ENCODE measurements at regions not wholly inside any gene's neighbourhood (a gene's known extent, or its start where the extent isn't known, plus 50 kb on each side); places are given as distances from the start of the nearest gene placed in this dataset.

DNA sequence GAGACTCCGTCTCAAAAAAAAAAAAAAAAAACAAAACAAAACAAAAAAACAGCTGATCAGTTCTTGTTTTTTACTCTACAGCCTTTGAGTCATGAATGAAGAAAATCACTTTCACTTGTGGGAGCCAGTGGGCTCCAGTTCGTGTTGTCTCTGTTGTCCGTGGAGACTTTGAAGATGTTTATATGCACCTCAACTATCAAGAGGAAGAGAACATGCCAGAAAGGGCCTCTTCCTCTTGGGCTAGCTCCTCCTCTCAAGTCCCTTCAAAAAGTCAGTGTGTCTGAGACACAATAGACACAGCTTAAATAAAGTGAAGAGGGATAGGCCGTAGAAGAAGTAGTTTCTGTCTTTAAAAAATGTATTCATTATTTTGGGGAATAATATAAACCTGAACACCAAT lies 182.7 kb downstream of the KDR start:
- no peaks in the 10 kb centered on the region for H3K36me3 ChIP-seq (ENCODE audit: control insufficient read depth in 2 of 2, insufficient read depth in 2 of 2, low read length in 1 of 2)
- peaks cover 10 to 41% of the 10 kb centered on the region in 2 donors for H3K4me1 ChIP-seq (ENCODE audit: control insufficient read depth in 2 of 2, insufficient read depth in 2 of 2, low read length in 2 of 2)
- H3K9me3 ChIP-seq (ENCODE audit: control insufficient read depth in 2 of 2, insufficient read depth in 1 of 2, low read length in 1 of 2), result no peaks in the 10 kb centered on the region
- H3K27ac ChIP-seq (ENCODE audit: low read depth in 1 of 2, low read length in 1 of 2), result peak overlapping the region; percentile 70 to 95
- DNase-seq (ENCODE audit: low read depth in 6 of 9, low spot score in 9 of 9), result peak in 7 of 9 donors; percentile 46 to 90 (median 72)
- WGBS, result 15% methylated on average over 3 of the region's 4 CpGs
- H3K4me3 ChIP-seq (ENCODE audit: low read length in 2 of 2), result no peak overlapping the region
- no peaks in the 10 kb centered on the region for H3K27me3 ChIP-seq (ENCODE audit: control insufficient read depth in 2 of 2, insufficient read depth in 1 of 2, low read length in 1 of 2)

- DNase-seq (ENCODE audit: low read depth in 6 of 9, low spot score in 9 of 9), result peak in 8 of 9 donors; percentile 48 to 87 (median 61)
- peak overlapping the region; percentile 70 to 95 for H3K27ac ChIP-seq (ENCODE audit: low read depth in 1 of 2, low read length in 1 of 2)
These were observed 183.3 kb downstream of the KDR start for GRCh38 chr4:54941994-54942552.

GRCh38 chr4:54940996-54941865 lies 184.2 kb downstream of the KDR start:
- no peaks in the 10 kb centered on the region for H3K27me3 ChIP-seq (ENCODE audit: control insufficient read depth in 2 of 2, insufficient read depth in 1 of 2, low read length in 1 of 2)
- DNase-seq (ENCODE audit: low read depth in 6 of 9, low spot score in 9 of 9), result peak in 6 of 9 donors; percentile 55 to 85 (median 63)
- H3K27ac ChIP-seq (ENCODE audit: low read depth in 1 of 2, low read length in 1 of 2), result peak overlapping the region; percentile 52 to 95
- no peaks in the 10 kb centered on the region for H3K9me3 ChIP-seq (ENCODE audit: control insufficient read depth in 2 of 2, insufficient read depth in 1 of 2, low read length in 1 of 2)
- no peak overlapping the region for H3K4me3 ChIP-seq (ENCODE audit: low read length in 2 of 2)
- WGBS, result 43% methylated on average over 7 of the region's 7 CpGs
- no peaks in the 10 kb centered on the region for H3K36me3 ChIP-seq (ENCODE audit: control insufficient read depth in 2 of 2, insufficient read depth in 2 of 2, low read length in 1 of 2)
- H3K4me1 ChIP-seq (ENCODE audit: control insufficient read depth in 2 of 2, insufficient read depth in 2 of 2, low read length in 2 of 2), result peaks cover 10 to 41% of the 10 kb centered on the region in 2 donors

More at GRCh38 chr4:54941994-54942552, 183.3 kb downstream of the KDR start:
- Histone ChIP-seq H3K4me3 (ENCODE audit: low read length in 2 of 2) (no peak overlapping the region), H3K27me3 (ENCODE audit: control insufficient read depth in 2 of 2, insufficient read depth in 1 of 2, low read length in 1 of 2) (no peaks in the 10 kb centered on the region), H3K9me3 (ENCODE audit: control insufficient read depth in 2 of 2, insufficient read depth in 1 of 2, low read length in 1 of 2) (no peaks in the 10 kb centered on the region), H3K36me3 (ENCODE audit: control insufficient read depth in 2 of 2, insufficient read depth in 2 of 2, low read length in 1 of 2) (no peaks in the 10 kb centered on the region), H3K4me1 (ENCODE audit: control insufficient read depth in 2 of 2, insufficient read depth in 2 of 2, low read length in 2 of 2) (peaks cover 10 to 41% of the 10 kb centered on the region in 2 donors)
- 11% methylated on average over 10 of the region's 10 CpGs for WGBS

DNA sequence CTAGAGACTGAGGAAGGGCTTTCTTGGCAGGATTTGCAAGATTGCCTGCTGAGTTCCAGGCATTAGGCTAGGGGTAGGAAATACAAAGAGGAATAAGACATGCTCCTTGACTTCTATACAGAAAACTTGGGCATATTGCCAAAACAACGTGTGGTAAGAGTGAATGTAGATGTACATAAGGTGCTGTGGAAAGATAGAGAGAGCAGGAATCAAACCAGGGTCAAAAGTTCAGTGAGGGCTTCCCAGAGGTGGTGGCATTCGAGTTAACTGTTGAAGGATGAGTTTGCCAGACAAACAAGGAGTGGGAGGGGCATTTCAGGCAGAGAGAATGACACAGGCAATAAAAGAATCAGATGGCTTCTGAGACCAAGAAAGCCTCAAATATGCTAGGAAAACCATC lies 187.9 kb downstream of the KDR start:
- no peak for DNase-seq (ENCODE audit: low read depth in 6 of 9, low spot score in 9 of 9)

DNA sequence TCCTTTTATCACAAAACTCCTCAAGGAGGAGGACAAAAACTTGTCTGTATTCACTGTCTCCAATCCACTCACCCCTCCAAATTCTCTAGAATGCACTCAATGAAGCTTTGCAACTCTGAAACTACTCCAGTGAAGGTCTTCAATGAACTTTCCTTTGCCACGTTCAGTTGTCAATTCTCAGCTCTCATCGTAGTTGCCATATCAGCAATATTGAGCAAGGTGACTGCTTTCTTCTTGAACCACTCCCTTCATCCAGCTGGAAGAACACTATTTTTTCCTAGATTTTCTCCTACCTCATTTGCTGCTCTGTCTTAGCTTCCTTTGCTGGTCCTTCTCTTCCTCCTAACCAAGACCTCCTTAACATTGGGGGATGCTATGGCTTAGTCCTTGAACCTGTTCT lies 191.8 kb downstream of the KDR start:
- no peak for DNase-seq (ENCODE audit: low read depth in 6 of 9, low spot score in 9 of 9)
- Histone ChIP-seq H3K9me3 (ENCODE audit: control insufficient read depth in 2 of 2, insufficient read depth in 1 of 2, low read length in 1 of 2) (no peaks in the 10 kb centered on the region), H3K4me3 (ENCODE audit: low read length in 2 of 2) (no peak overlapping the region), H3K27ac (ENCODE audit: low read depth in 1 of 2, low read length in 1 of 2) (no peak overlapping the region), H3K36me3 (ENCODE audit: control insufficient read depth in 2 of 2, insufficient read depth in 2 of 2, low read length in 1 of 2) (no peaks in the 10 kb centered on the region), H3K4me1 (ENCODE audit: control insufficient read depth in 2 of 2, insufficient read depth in 2 of 2, low read length in 2 of 2) (no peaks in the 10 kb centered on the region), H3K27me3 (ENCODE audit: control insufficient read depth in 2 of 2, insufficient read depth in 1 of 2, low read length in 1 of 2) (no peaks in the 10 kb centered on the region)
- WGBS, result 96% methylated on average over 2 of the region's 2 CpGs

More for the DNA sequence above, 187.9 kb downstream of the KDR start:
- Histone ChIP-seq H3K36me3 (ENCODE audit: control insufficient read depth in 2 of 2, insufficient read depth in 2 of 2, low read length in 1 of 2) (no peaks in the 10 kb centered on the region), H3K4me1 (ENCODE audit: control insufficient read depth in 2 of 2, insufficient read depth in 2 of 2, low read length in 2 of 2) (peaks cover 10 to 16% of the 10 kb centered on the region in 2 donors), H3K27ac (ENCODE audit: low read depth in 1 of 2, low read length in 1 of 2) (no peak overlapping the region), H3K9me3 (ENCODE audit: control insufficient read depth in 2 of 2, insufficient read depth in 1 of 2, low read length in 1 of 2) (no peaks in the 10 kb centered on the region), H3K4me3 (ENCODE audit: low read length in 2 of 2) (no peak overlapping the region), H3K27me3 (ENCODE audit: control insufficient read depth in 2 of 2, insufficient read depth in 1 of 2, low read length in 1 of 2) (no peaks in the 10 kb centered on the region)
- 6% methylated on average over 2 of the region's 2 CpGs for WGBS

GRCh38 chr4:54930226-54930625 lies 195.2 kb downstream of the KDR start:
- no peaks in the 10 kb centered on the region for H3K4me1 ChIP-seq (ENCODE audit: control insufficient read depth in 2 of 2, insufficient read depth in 2 of 2, low read length in 2 of 2)
- H3K36me3 ChIP-seq (ENCODE audit: control insufficient read depth in 2 of 2, insufficient read depth in 2 of 2, low read length in 1 of 2), result no peaks in the 10 kb centered on the region
- no peak for DNase-seq (ENCODE audit: low read depth in 6 of 9, low spot score in 9 of 9)
- no peak overlapping the region for H3K4me3 ChIP-seq (ENCODE audit: low read length in 2 of 2)
- H3K27ac ChIP-seq (ENCODE audit: low read depth in 1 of 2, low read length in 1 of 2), result no peak overlapping the region
- H3K9me3 ChIP-seq (ENCODE audit: control insufficient read depth in 2 of 2, insufficient read depth in 1 of 2, low read length in 1 of 2), result no peaks in the 10 kb centered on the region
- H3K27me3 ChIP-seq (ENCODE audit: control insufficient read depth in 2 of 2, insufficient read depth in 1 of 2, low read length in 1 of 2), result no peaks in the 10 kb centered on the region
- WGBS, result 54% methylated on average over 6 of the region's 6 CpGs

DNA sequence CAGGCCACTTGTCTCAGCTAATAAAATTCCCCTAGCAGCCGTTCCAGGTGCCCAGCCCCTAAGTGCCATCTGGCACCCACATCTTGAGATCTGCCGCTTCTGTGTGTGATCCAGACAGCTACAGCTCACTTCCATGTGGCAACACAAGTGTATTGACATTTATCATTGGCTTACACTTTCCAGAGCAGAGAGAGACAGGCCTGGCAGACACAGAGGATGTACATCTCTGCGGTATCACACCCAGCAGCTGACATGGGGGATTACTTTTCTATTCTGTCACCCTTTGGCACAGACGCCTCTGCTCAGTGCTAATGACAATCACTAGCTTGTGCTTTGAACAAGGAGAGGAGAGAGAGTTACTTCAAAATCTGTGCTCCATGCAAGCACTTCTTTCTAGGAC lies 195.9 kb downstream of the KDR start:
- DNase-seq (ENCODE audit: low read depth in 6 of 9, low spot score in 9 of 9), result no peak
- H3K36me3 ChIP-seq (ENCODE audit: control insufficient read depth in 2 of 2, insufficient read depth in 2 of 2, low read length in 1 of 2), result no peaks in the 10 kb centered on the region
- no peaks in the 10 kb centered on the region for H3K9me3 ChIP-seq (ENCODE audit: control insufficient read depth in 2 of 2, insufficient read depth in 1 of 2, low read length in 1 of 2)
- no peaks in the 10 kb centered on the region for H3K27me3 ChIP-seq (ENCODE audit: control insufficient read depth in 2 of 2, insufficient read depth in 1 of 2, low read length in 1 of 2)
- WGBS, result 93% methylated on average over 4 of the region's 4 CpGs
- H3K27ac ChIP-seq (ENCODE audit: low read depth in 1 of 2, low read length in 1 of 2), result no peak overlapping the region
- no peak overlapping the region for H3K4me3 ChIP-seq (ENCODE audit: low read length in 2 of 2)
- H3K4me1 ChIP-seq (ENCODE audit: control insufficient read depth in 2 of 2, insufficient read depth in 2 of 2, low read length in 2 of 2), result no peaks in the 10 kb centered on the region

- Histone ChIP-seq H3K4me1 (ENCODE audit: control insufficient read depth in 2 of 2, insufficient read depth in 2 of 2, low read length in 2 of 2) (no peaks in the 10 kb centered on the region), H3K4me3 (ENCODE audit: low read length in 2 of 2) (no peak overlapping the region), H3K27me3 (ENCODE audit: control insufficient read depth in 2 of 2, insufficient read depth in 1 of 2, low read length in 1 of 2) (no peaks in the 10 kb centered on the region), H3K9me3 (ENCODE audit: control insufficient read depth in 2 of 2, insufficient read depth in 1 of 2, low read length in 1 of 2) (no peaks in the 10 kb centered on the region), H3K36me3 (ENCODE audit: control insufficient read depth in 2 of 2, insufficient read depth in 2 of 2, low read length in 1 of 2) (no peaks in the 10 kb centered on the region), H3K27ac (ENCODE audit: low read depth in 1 of 2, low read length in 1 of 2) (no peak overlapping the region)
- no peak for DNase-seq (ENCODE audit: low read depth in 6 of 9, low spot score in 9 of 9)
These were observed 200.5 kb downstream of the KDR start for GRCh38 chr4:54924891-54925290.

- DNase-seq (ENCODE audit: low read depth in 6 of 9, low spot score in 9 of 9), result no peak
- Histone ChIP-seq H3K4me3 (ENCODE audit: low read length in 2 of 2) (no peak overlapping the region), H3K9me3 (ENCODE audit: control insufficient read depth in 2 of 2, insufficient read depth in 1 of 2, low read length in 1 of 2) (no peaks in the 10 kb centered on the region), H3K36me3 (ENCODE audit: control insufficient read depth in 2 of 2, insufficient read depth in 2 of 2, low read length in 1 of 2) (no peaks in the 10 kb centered on the region), H3K27me3 (ENCODE audit: control insufficient read depth in 2 of 2, insufficient read depth in 1 of 2, low read length in 1 of 2) (no peaks in the 10 kb centered on the region), H3K27ac (ENCODE audit: low read depth in 1 of 2, low read length in 1 of 2) (no peak overlapping the region), H3K4me1 (ENCODE audit: control insufficient read depth in 2 of 2, insufficient read depth in 2 of 2, low read length in 2 of 2) (no peaks in the 10 kb centered on the region)
- WGBS, result 94% methylated on average over 2 of the region's 2 CpGs
These were observed 210.1 kb downstream of the KDR start for GRCh38 chr4:54915276-54915675.

Data from thymus (tissue), 11 donors.